Upper lobe of right lung (tissue), 1 donor: ENCODE measurements at regions not wholly inside any gene's neighbourhood (a gene's known extent, or its start where the extent isn't known, plus 50 kb on each side); places are given as distances from the start of the nearest gene placed in this dataset.

Source experiments
- ATAC-seq: fragments of 200-7000 bp; cut with Tn5 transposase; one replicate; pipeline ENCODE4 v1.9.1; 2020; ENCODE audit warnings: mild to moderate bottlenecking, moderate library complexity
- DNase-seq: peaks from one replicate; pipeline ENCODE4 v3.0.0-alpha.2; 2020
- H3K27ac ChIP-seq: fragments of 200-600 bp; one replicate; pipeline ENCODE4 v1.8.0; 2022
- H3K27me3 ChIP-seq: fragments of 200-600 bp; one replicate; pipeline ENCODE4 v1.8.0; 2022; ENCODE audit warnings: mild to moderate bottlenecking
- H3K36me3 ChIP-seq: fragments of 200-600 bp; one replicate; pipeline ENCODE4 v1.8.0; 2022
- H3K4me1 ChIP-seq: fragments of 200-600 bp; one replicate; pipeline ENCODE4 v1.8.0; 2022
- H3K4me3 ChIP-seq: fragments of 200-600 bp; one replicate; pipeline ENCODE4 v1.8.0; 2022; ENCODE audit warnings: mild to moderate bottlenecking
- H3K9me3 ChIP-seq: fragments of 200-600 bp; one replicate; pipeline ENCODE4 v1.8.0; 2022
- intact Hi-C: fragments of 100-400 bp; cut with DNase I; formaldehyde crosslinking; loops from one replicate; pipeline ENCODE4 v1.11.0; 2022
- TF ChIP-seq, protein P1 (sequence below): fragments of 200-600 bp; IDR thresholded peaks from one replicate; pipeline ENCODE4 v1.8.0; 2022; ENCODE audit warnings: antibody characterized with exemption
- donor health status: DM: no; HTN: yes; CAD: no; lungs with severe emphysema.

DNA sequence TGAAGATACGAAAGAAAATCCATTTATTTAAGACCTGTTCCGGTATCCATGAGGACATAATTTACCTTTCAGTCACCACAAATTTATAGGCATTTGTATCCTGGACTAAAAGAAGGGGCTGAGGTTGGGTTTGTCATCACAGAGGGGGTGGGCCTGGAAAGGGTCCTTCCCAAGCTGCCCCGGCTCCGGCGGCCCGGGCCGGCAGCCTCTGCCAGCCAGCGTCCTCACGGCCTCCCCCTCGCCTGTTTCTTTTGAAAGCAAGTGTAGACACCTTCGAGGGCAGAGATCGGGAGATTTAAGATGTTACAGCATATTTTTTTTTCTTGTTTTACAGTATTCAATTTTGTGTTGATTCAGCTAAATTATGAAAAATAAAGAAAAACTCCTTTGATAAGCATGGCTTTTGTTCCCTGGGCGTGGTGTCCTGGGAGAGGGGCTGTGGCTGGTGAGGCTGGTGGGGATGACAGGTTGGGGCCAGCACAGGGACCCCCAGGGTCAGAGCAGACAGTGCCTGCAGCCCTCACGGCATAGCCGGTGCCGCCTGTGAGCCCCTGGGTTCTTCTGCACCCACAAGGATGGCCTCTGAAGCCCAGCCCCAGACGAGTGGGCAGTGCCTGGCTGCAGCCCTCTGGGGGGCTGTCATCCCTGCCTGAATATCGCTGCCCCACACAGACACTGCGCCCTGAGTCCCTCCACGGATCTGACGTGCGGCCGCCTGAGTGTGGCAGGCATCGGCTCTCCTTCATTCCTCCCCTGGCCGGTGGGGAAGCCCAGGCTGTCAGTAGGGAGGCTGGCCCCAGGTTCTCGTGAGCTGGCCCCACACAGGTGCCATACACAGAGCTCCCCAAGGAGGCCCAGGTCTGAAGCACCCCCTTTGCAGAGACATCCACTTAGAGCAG, 1075.9 kb downstream of the BRD1 start:
- Histone ChIP-seq H3K9me3 (no peaks in the 10 kb centered on the region), H3K27ac (no peak overlapping the region), H3K27me3 (no peaks in the 10 kb centered on the region), H3K4me1 (no peaks in the 10 kb centered on the region), H3K36me3 (no peaks in the 10 kb centered on the region), H3K4me3 (no peak overlapping the region)
- no peak for DNase-seq
- intact Hi-C loops, result no loop called here
- TF ChIP-seq, protein P1, sequence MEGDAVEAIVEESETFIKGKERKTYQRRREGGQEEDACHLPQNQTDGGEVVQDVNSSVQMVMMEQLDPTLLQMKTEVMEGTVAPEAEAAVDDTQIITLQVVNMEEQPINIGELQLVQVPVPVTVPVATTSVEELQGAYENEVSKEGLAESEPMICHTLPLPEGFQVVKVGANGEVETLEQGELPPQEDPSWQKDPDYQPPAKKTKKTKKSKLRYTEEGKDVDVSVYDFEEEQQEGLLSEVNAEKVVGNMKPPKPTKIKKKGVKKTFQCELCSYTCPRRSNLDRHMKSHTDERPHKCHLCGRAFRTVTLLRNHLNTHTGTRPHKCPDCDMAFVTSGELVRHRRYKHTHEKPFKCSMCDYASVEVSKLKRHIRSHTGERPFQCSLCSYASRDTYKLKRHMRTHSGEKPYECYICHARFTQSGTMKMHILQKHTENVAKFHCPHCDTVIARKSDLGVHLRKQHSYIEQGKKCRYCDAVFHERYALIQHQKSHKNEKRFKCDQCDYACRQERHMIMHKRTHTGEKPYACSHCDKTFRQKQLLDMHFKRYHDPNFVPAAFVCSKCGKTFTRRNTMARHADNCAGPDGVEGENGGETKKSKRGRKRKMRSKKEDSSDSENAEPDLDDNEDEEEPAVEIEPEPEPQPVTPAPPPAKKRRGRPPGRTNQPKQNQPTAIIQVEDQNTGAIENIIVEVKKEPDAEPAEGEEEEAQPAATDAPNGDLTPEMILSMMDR, result no peak
- ATAC-seq, result no peak

DNA sequence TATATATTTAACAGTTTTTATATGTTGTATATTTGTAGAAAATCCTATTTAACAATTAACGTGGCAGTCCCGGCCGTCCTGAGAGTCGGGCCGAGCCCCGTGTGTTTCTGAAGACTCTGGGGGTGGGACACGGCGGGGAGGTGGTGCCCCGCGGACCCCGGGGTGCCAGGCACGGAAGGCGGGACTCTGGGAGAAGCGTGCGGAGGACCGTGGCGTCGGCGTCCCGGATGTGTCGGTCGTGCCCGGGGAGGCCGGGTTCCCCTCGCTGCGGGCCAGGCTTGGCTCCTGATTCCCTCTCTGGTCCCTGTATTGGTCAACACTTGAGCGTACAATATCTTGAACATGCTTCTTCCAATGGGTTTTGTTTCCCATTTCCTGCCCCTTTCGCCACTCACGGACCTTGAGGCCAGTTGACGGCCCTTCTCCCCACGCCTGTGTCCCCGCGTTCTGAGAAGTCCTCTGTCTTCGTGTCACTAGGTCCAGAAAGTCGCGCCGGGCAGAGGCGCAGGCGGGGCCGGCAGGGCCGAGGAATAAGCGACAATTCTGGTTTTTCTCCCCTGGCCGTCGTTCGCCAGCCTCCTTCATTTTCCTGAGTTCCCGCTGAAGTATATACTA, 1076.7 kb downstream of the BRD1 start:
- Histone ChIP-seq H3K27ac (no peak overlapping the region), H3K4me3 (no peak overlapping the region), H3K36me3 (no peaks in the 10 kb centered on the region), H3K9me3 (no peaks in the 10 kb centered on the region), H3K27me3 (no peaks in the 10 kb centered on the region), H3K4me1 (no peaks in the 10 kb centered on the region)
- ATAC-seq (no peak), DNase-seq (no peak)
- TF ChIP-seq, protein P1, result no peak
- intact Hi-C loops, result no loop called here

DNA sequence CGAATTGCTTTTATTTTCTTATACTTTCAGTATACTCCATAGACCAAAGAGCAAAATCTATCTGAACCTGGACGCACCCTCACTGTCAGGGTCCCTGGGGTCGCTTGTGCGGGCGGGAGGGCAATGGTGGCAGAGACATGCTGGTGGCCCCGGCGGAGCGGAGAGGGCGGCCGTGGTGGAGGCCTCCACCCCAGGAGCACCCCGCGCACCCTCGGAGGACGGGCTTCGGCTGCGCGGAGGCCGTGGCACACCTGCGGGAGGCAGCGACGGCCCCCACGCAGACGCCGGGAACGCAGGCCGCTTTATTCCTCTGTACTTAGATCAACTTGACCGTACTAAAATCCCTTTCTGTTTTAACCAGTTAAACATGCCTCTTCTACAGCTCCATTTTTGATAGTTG, 1077.4 kb downstream of the BRD1 start:
- H3K4me1 ChIP-seq, result no peaks in the 10 kb centered on the region
- ATAC-seq (no peak), DNase-seq (no peak)
- H3K36me3 ChIP-seq, result no peaks in the 10 kb centered on the region
- intact Hi-C loops, result no loop called here
- no peaks in the 10 kb centered on the region for H3K27me3 ChIP-seq
- H3K27ac ChIP-seq, result no peak overlapping the region
- TF ChIP-seq, protein P1, result no peak
- H3K9me3 ChIP-seq, result no peaks in the 10 kb centered on the region
- H3K4me3 ChIP-seq, result no peak overlapping the region

DNA sequence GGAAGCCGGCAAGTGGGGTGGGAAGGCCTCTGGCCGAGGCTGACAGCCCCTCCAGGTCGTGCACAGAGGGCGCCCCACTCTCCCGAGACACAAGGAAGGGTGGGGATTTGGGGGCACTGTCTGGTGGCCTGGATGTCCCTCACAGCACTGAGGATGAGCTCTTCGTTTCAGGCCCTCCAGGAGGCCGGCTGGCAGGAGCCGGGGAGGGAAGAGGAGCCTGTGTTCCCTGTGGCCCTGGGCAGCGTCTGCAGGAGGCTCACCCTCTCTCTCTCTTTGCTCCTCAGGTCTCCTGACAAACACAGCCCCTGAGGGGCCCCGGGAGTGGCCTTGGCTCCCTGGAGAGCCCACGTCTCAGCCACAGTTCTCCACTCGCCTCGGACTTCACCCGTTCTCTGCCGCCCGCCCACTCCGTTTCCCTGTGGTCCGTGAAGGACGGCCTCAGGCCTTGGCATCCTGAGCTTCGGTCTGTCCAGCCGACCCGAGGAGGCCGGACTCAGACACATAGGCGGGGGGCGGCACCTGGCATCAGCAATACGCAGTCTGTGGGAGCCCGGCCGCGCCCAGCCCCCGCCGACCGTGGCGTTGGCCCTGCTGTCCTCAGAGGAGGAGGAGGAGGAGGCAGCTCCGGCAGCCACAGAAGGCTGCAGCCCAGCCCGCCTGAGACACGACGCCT, 1078.0 kb downstream of the BRD1 start:
- H3K27ac ChIP-seq, result no peak overlapping the region
- intact Hi-C loops, result no loop called here

DNA sequence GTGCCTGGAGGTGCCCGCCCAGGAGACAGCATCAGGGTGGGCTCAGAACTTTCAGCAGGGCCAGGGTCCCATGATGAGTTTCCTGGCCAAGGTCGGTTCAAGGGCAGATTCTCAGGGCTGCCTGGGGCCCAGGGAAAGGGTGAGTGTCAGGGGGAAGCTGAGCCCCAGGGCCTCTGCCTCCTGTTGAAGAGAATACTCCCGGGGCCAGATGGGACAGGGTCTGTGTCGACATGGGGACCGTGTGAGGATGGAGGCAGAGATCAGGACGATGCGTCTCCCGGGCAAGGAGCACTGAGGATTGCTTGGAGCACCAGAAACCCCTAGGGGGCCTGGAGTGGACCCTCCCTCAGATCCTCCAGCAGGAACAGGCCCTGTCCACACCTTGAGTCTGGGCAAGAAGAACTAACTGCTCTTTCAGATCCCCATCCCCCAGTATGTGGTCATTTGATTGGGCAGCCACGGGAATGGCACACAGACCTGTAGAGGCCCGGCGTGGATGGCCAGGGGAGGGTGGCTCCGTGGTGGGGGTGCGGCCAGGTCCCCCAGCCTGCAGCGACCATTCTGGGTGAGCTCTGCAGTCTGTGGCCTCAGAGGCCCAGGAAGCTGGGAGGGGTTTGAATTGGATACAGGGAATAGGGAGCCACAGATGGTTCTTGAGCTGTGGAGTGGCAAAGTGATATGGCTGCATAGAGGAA, 1078.7 kb downstream of the BRD1 start:
- no peak for DNase-seq

More for the DNA sequence above, 1078.0 kb downstream of the BRD1 start:
- Histone ChIP-seq H3K36me3 (no peaks in the 10 kb centered on the region), H3K27me3 (no peaks in the 10 kb centered on the region), H3K4me3 (no peak overlapping the region), H3K9me3 (no peaks in the 10 kb centered on the region), H3K4me1 (no peaks in the 10 kb centered on the region)
- no peak for ATAC-seq
- DNase-seq, result no peak
- TF ChIP-seq, protein P1, result no peak

More for the DNA sequence above, 1078.7 kb downstream of the BRD1 start:
- Histone ChIP-seq H3K27me3 (no peaks in the 10 kb centered on the region), H3K4me3 (no peak overlapping the region), H3K4me1 (no peaks in the 10 kb centered on the region), H3K27ac (no peak overlapping the region), H3K9me3 (no peaks in the 10 kb centered on the region), H3K36me3 (no peaks in the 10 kb centered on the region)
- TF ChIP-seq, protein P1, result no peak
- intact Hi-C loops, result no loop called here
- ATAC-seq, result no peak
